Esophagus squamous epithelium (tissue), 5 donors: ENCODE measurements at regions not wholly inside any gene's neighbourhood (a gene's known extent, or its start where the extent isn't known, plus 50 kb on each side); places are given as distances from the start of the nearest gene placed in this dataset.
A peak's percentile ranks its signal among the peaks of the same experiment; 100 is the strongest.

Experiments
- DNase-seq: peaks from one replicate; lab custom pipeline; 2025; lab: John Stamatoyannopoulos, UW
- H3K27ac ChIP-seq, 4 donors: fragments of 200-600 bp; sonication (generic); one replicate each; pipeline ENCODE4 v1.5.1; 2016 to 2019; ENCODE audit warnings: mild to moderate bottlenecking in 1 of 4
- H3K27me3 ChIP-seq, 4 donors: fragments of 200-600 bp; sonication (generic); 1 replicate in 3 of 4; 2 replicates in 1 of 4; pipeline versions ENCODE4 v1.5.1 to v1.6.0; 2017 to 2021; ENCODE audit warnings: antibody characterized with exemption in 1 of 4
- H3K36me3 ChIP-seq, 3 donors: fragments of 200-600 bp; sonication (generic); one replicate each; pipeline ENCODE4 v1.5.1; 2016 to 2019
- H3K4me1 ChIP-seq, 3 donors: fragments of 200-600 bp; sonication (generic); one replicate each; pipeline ENCODE4 v1.5.1; 2017 to 2019
- H3K4me3 ChIP-seq, 4 donors: fragments of 200-600 bp; sonication (generic); 1 replicate in 3 of 4; 2 replicates in 1 of 4; pipeline ENCODE4 v1.5.1; 2016 to 2019; ENCODE audit warnings: mild to moderate bottlenecking in 2 of 4, moderate library complexity in 1 of 4
- H3K9me3 ChIP-seq, 3 donors: fragments of 200-600 bp; sonication (generic); one replicate each; pipeline ENCODE4 v1.5.1; 2016 to 2019
- CTCF ChIP-seq, 6 experiments: fragments of 450-650 bp in 4 of 6; fragments of 200-600 bp in 2 of 6; sonication (generic) in 2 of 6; IDR thresholded peaks; one replicate each; pipeline ENCODE4 v1.5.1; 2016 to 2019; ENCODE audit warnings: antibody characterized with exemption in 6 of 6, mild to moderate bottlenecking in 4 of 6, moderate library complexity in 4 of 6
- POLR2A ChIP-seq, 4 donors: fragments of 450-650 bp; IDR thresholded peaks; one replicate each; pipeline ENCODE4 v1.6.1; 2017; ENCODE audit warnings: antibody characterized with exemption in 4 of 4, mild to moderate bottlenecking in 4 of 4, moderate library complexity in 3 of 4
- WGBS, 2 donors: methylation state at CpG; one replicate each; pipeline ENCODE4 v1.1.5; 2018; 5-methylcytosine and 5-hydroxymethylcytosine counted together
- intact Hi-C: fragments of 100-400 bp; cut with DNase I; formaldehyde crosslinking; loops from one replicate; pipeline ENCODE4 v1.15.0; 2022
- donor health status: DM: yes; HTN: yes; CAD: no.

- intact Hi-C loops: loop anchor here (10.0 kb wide), 1 partner anchor 364 kb away; no protein-coding TSS in a partner anchor
- no peak overlapping the region for H3K27ac ChIP-seq
These were observed 266.5 kb upstream of the MKLN1 start for GRCh38 chr7:131061158-131061557.

GRCh38 chr7:131061818-131062217, 265.9 kb upstream of the MKLN1 start:
- H3K36me3 ChIP-seq: peaks cover 0 to 11% (median 0%) of the 10 kb centered on the region in 3 donors
- no peaks in the 10 kb centered on the region for H3K27me3 ChIP-seq
- no peak overlapping the region for H3K4me3 ChIP-seq
- intact Hi-C loops: loop anchor here (10.0 kb wide), 1 partner anchor 363 kb away; no protein-coding TSS in a partner anchor
- WGBS, 2 donors: 93 to 98% methylated on average over 4 of the region's 4 CpGs
- TF ChIP-seq CTCF (IDR thresholded peaks at IDR 0.05) (no peak), POLR2A (IDR thresholded peaks at IDR 0.05) (no peak)
- no peak for DNase-seq
- H3K9me3 ChIP-seq: no peaks in the 10 kb centered on the region
- H3K27ac ChIP-seq: no peak overlapping the region
- peaks cover 7 to 37% (median 13%) of the 10 kb centered on the region in 3 donors for H3K4me1 ChIP-seq

More at GRCh38 chr7:131061158-131061557, 266.5 kb upstream of the MKLN1 start:
- H3K27me3 ChIP-seq: no peaks in the 10 kb centered on the region
- TF ChIP-seq CTCF (IDR thresholded peaks at IDR 0.05) (no peak), POLR2A (IDR thresholded peaks at IDR 0.05) (no peak)
- WGBS, 2 donors: 78 to 81% methylated on average over 3 to 4 of the region's 5 CpGs
- no peak for DNase-seq
- peaks cover 0 to 11% (median 0%) of the 10 kb centered on the region in 3 donors for H3K36me3 ChIP-seq
- H3K9me3 ChIP-seq: no peaks in the 10 kb centered on the region
- H3K4me3 ChIP-seq: no peak overlapping the region
- H3K4me1 ChIP-seq: peaks cover 7 to 37% (median 19%) of the 10 kb centered on the region in 3 donors

- Histone ChIP-seq H3K4me3 (no peak overlapping the region), H3K27me3 (no peaks in the 10 kb centered on the region), H3K36me3 (peaks cover 0 to 3% (median 0%) of the 10 kb centered on the region in 3 donors), H3K9me3 (no peaks in the 10 kb centered on the region), H3K4me1 (peaks cover 0 to 52% (median 24%) of the 10 kb centered on the region in 3 donors), H3K27ac (peak overlapping the region in 1 of 4 donors; percentile 24)
- TF ChIP-seq POLR2A (IDR thresholded peaks at IDR 0.05) (no peak), CTCF (IDR thresholded peaks at IDR 0.05) (no peak)
- no peak for DNase-seq
- intact Hi-C loops: loop anchor here (10.0 kb wide), 1 partner anchor 358 kb away; no protein-coding TSS in a partner anchor
These were observed 261.0 kb upstream of the MKLN1 start for GRCh38 chr7:131066635-131067034.

- DNase-seq: no peak
- TF ChIP-seq CTCF (IDR thresholded peaks at IDR 0.05) (no peak), POLR2A (IDR thresholded peaks at IDR 0.05) (no peak)
- H3K4me3 ChIP-seq: no peak overlapping the region
- no peaks in the 10 kb centered on the region for H3K9me3 ChIP-seq
- peak overlapping the region in 1 of 4 donors; percentile 24 for H3K27ac ChIP-seq
- no peaks in the 10 kb centered on the region for H3K36me3 ChIP-seq
- H3K27me3 ChIP-seq: no peaks in the 10 kb centered on the region
- WGBS, 2 donors: 53 to 78% methylated on average over 3 to 4 of the region's 5 CpGs
- peaks cover 0 to 58% (median 27%) of the 10 kb centered on the region in 3 donors for H3K4me1 ChIP-seq
- intact Hi-C loops: loop anchor here (10.0 kb wide), 1 partner anchor 358 kb away; no protein-coding TSS in a partner anchor
These were observed 260.5 kb upstream of the MKLN1 start for GRCh38 chr7:131067220-131067619.

- intact Hi-C loops: loop anchor here (10.0 kb wide), 1 partner anchor 356 kb away; no protein-coding TSS in a partner anchor
- DNase-seq: no peak
- 0 to 40% methylated on average over 1 to 2 of the region's 2 CpGs for WGBS, 2 donors
- Histone ChIP-seq H3K36me3 (peaks cover 0 to 4% (median 0%) of the 10 kb centered on the region in 3 donors), H3K4me1 (peaks cover 0 to 69% (median 34%) of the 10 kb centered on the region in 3 donors), H3K9me3 (no peaks in the 10 kb centered on the region), H3K4me3 (no peak overlapping the region), H3K27ac (peak overlapping the region in 1 of 4 donors; percentile 4), H3K27me3 (no peaks in the 10 kb centered on the region)
- no peak for TF ChIP-seq POLR2A (IDR thresholded peaks at IDR 0.05)
- peak in 2 of 6 experiments; percentile 18 to 23 for TF ChIP-seq CTCF (IDR thresholded peaks at IDR 0.05)
These were observed 259.1 kb upstream of the MKLN1 start for GRCh38 chr7:131068604-131069021.
